LNCaP clone FGC (cell line): ENCODE measurements at regions not wholly inside any gene's neighbourhood (a gene's known extent, or its start where the extent isn't known, plus 50 kb on each side); places are given as distances from the start of the nearest gene placed in this dataset.
"Not testable (repeated sequence)": the region's sequence is repeated elsewhere in the genome, so short reads cannot be mapped to it uniquely, and the experiment has no call there.

Experiments
- DNase-seq: peaks from one replicate; pipeline ENCODE4 v3.0.0-alpha.2; 2011; ENCODE audit warnings: low read depth
- H3K4me3 ChIP-seq: 2 replicates; pipeline ENCODE4 v1.5.1; 2011; ENCODE audit warnings: mild to moderate bottlenecking, low read depth, low read length, control low read depth
- TF ChIP-seq, protein P1 (sequence below): IDR thresholded peaks from 2 replicates; pipeline ENCODE4 v1.5.1; 2012; ENCODE audit warnings: mild to moderate bottlenecking; ENCODE audit not compliant: control insufficient read depth, insufficient read depth; ENCODE audit errors: extremely low read depth

GRCh38 chr2:204161886-204162285, 225.3 kb downstream of the ICOS start:
- no peak overlapping the region for H3K4me3 ChIP-seq

DNA sequence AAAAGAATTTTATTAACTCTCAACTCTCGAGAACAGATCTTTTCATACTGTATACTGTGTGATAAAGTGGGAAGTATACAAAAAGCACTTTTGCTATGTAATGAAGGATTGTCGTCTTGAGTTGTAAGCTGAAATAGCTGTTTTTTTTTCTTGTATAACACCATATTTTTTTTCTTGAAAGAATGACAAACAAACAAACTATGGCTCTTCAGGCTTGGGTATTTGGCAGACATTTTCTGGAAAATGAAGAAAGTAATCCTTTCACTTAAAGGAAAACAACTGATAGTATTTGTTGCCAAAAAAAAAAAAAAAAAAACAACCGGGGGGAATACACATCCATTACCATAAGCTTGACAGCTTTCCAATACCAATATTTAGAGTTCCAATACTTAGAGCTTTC, 230.4 kb downstream of the ICOS start:
- no peak overlapping the region for H3K4me3 ChIP-seq
- no peak for DNase-seq
- TF ChIP-seq, protein P1, sequence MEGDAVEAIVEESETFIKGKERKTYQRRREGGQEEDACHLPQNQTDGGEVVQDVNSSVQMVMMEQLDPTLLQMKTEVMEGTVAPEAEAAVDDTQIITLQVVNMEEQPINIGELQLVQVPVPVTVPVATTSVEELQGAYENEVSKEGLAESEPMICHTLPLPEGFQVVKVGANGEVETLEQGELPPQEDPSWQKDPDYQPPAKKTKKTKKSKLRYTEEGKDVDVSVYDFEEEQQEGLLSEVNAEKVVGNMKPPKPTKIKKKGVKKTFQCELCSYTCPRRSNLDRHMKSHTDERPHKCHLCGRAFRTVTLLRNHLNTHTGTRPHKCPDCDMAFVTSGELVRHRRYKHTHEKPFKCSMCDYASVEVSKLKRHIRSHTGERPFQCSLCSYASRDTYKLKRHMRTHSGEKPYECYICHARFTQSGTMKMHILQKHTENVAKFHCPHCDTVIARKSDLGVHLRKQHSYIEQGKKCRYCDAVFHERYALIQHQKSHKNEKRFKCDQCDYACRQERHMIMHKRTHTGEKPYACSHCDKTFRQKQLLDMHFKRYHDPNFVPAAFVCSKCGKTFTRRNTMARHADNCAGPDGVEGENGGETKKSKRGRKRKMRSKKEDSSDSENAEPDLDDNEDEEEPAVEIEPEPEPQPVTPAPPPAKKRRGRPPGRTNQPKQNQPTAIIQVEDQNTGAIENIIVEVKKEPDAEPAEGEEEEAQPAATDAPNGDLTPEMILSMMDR = no peak

More at GRCh38 chr2:204161886-204162285, 225.3 kb downstream of the ICOS start:
- DNase-seq = no peak
- TF ChIP-seq, protein P1 = no peak

GRCh38 chr2:204167670-204168069, 231.1 kb downstream of the ICOS start:
- not testable (repeated sequence) for H3K4me3 ChIP-seq, DNase-seq

DNA sequence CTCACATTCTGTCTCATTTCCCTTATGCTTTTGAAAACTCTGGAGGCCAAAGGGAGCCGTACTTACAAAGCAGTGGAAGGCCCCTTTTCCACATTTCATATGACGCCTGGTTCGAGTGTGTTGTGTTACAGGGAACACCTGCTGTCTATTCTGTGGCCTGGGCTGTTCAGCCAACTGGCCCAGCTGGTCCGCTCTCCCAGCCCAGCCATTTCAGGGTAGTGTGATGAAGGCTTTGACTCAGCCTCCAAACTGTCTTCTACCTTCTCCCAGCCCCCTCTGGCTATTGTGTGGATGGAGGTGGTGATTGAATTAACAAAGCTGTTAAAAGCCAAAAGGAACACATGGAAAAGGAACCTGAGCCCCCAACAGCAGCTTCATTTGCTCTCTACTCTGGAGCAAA, 233.8 kb downstream of the ICOS start:
- no peak overlapping the region for H3K4me3 ChIP-seq
- TF ChIP-seq, protein P1 = no peak
- DNase-seq = no peak

- TF ChIP-seq, protein P1 = no peak
- no peak overlapping the region for H3K4me3 ChIP-seq
- no peak for DNase-seq
Measured at GRCh38 chr2:204171432-204172144, 235.0 kb downstream of the ICOS start.

DNA sequence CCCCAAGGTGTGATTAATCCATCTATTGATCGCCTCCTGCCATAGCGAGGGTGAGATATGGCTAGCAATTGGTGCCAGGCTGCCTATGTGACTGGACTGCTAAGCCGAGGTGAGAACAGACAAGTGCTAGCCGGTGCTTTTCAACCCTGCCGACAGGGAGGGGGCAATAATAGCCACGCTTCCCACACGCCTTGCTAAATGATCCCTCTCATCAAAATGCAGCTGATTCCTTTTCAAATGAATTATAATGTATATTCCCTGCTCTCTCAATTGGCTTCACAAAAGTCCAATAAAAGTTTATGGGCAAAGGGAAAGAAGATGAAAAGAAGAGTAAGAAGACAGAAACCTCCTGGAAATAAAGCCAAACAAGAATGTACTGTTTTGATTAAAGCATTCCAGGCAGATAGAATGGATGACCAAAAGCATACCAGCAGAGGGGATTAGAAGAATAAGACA, 235.6 kb downstream of the ICOS start:
- TF ChIP-seq, protein P1 = no peak
- no peak overlapping the region for H3K4me3 ChIP-seq
- no peak for DNase-seq

DNA sequence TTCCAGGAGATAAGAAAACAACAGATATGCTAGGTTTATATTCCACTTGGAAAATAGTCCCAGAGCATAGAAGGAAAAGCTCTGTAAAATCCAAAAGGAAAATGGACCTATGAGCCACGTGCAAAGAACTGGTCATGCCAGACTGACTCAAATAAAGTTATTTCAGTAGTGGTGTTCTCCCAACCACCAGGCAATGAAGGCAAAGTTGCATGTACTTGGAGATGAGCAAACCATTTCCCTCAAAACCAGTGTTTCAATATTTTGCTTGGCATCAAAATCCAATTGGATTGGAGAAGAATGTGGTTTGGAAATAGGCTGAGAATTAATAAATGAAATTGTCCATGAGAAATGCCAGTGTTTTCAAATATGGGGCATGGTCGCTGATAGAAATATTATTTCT, 237.5 kb downstream of the ICOS start:
- H3K4me3 ChIP-seq = no peak overlapping the region
- DNase-seq = no peak
- TF ChIP-seq, protein P1 = no peak
